IMR-90 (cell line): ENCODE measurements at regions not wholly inside any gene's neighbourhood (a gene's known extent, or its start where the extent isn't known, plus 50 kb on each side); places are given as distances from the start of the nearest gene placed in this dataset.

Experiments used
- BHLHE40 ChIP-seq: fragments of 150-350 bp; IDR thresholded peaks from 2 replicates; pipeline ENCODE4 v1.6.1; 2016; ENCODE audit warnings: mild to moderate bottlenecking, low read depth, low read length
- CEBPB ChIP-seq: IDR thresholded peaks from 2 replicates; pipeline ENCODE4 v1.6.1; 2012; ENCODE audit warnings: low read depth, low read length, improper control_type of control experiment
- FOS ChIP-seq: fragments of 150-350 bp; IDR thresholded peaks from 2 replicates; pipeline ENCODE4 v1.6.1; 2016; ENCODE audit warnings: low read depth, low read length
- MAFK ChIP-seq: IDR thresholded peaks from 2 replicates; pipeline ENCODE4 v1.6.1; 2012; ENCODE audit warnings: low read depth, low read length, improper control_type of control experiment
- MXI1 ChIP-seq: IDR thresholded peaks from 2 replicates; pipeline ENCODE4 v1.6.1; 2012; ENCODE audit warnings: low read depth, mild to moderate bottlenecking, low read length, moderate library complexity, borderline replicate concordance
- POLR2A ChIP-seq: IDR thresholded peaks from 2 replicates; pipeline ENCODE4 v1.6.1; 2012; ENCODE audit warnings: mild to moderate bottlenecking, low read depth, low read length
- RAD21 ChIP-seq: IDR thresholded peaks from 2 replicates; pipeline ENCODE4 v1.6.1; 2012; ENCODE audit warnings: low read length, improper control_type of control experiment
- RCOR1 ChIP-seq: IDR thresholded peaks from 2 replicates; pipeline ENCODE4 v1.6.1; 2012; ENCODE audit warnings: mild to moderate bottlenecking, low read length, improper control_type of control experiment; ENCODE audit not compliant: insufficient replicate concordance
- SMC3 ChIP-seq: fragments of 150-350 bp; IDR thresholded peaks from 2 replicates; pipeline ENCODE4 v1.6.1; 2016; ENCODE audit warnings: low read depth, mild to moderate bottlenecking, antibody characterized with exemption, low read length, moderate library complexity
- USF2 ChIP-seq: fragments of 150-350 bp; IDR thresholded peaks from 2 replicates; pipeline ENCODE4 v1.6.1; 2017; ENCODE audit warnings: mild to moderate bottlenecking, antibody characterized with exemption, low read length, low read depth
- TF ChIP-seq, protein P1 (sequence below): conservative IDR thresholded peaks from 2 replicates; pipeline ENCODE4 v1.5.1; 2012; ENCODE audit warnings: mild to moderate bottlenecking, low read depth, low read length, improper control_type of control experiment

DNA sequence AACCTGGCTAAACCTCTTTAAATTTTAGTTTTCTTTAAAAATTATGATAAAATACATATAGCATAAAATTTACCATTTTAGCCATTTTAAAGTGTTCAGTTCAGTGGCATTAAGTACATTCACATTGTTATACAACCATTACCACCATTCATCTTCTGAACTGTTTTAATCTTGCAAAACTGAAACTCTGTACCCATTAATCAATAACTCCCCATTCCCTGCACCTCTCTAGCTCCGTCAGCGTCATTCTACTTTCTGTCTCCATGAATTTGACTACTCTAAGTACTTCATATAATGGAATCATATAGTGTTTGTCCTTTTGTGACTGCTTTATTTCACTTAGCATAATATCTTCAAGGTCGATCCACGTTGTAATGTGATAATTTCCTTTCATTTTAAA lies 75.8 kb upstream of the DDHD1 start:
- TF ChIP-seq, protein P1, sequence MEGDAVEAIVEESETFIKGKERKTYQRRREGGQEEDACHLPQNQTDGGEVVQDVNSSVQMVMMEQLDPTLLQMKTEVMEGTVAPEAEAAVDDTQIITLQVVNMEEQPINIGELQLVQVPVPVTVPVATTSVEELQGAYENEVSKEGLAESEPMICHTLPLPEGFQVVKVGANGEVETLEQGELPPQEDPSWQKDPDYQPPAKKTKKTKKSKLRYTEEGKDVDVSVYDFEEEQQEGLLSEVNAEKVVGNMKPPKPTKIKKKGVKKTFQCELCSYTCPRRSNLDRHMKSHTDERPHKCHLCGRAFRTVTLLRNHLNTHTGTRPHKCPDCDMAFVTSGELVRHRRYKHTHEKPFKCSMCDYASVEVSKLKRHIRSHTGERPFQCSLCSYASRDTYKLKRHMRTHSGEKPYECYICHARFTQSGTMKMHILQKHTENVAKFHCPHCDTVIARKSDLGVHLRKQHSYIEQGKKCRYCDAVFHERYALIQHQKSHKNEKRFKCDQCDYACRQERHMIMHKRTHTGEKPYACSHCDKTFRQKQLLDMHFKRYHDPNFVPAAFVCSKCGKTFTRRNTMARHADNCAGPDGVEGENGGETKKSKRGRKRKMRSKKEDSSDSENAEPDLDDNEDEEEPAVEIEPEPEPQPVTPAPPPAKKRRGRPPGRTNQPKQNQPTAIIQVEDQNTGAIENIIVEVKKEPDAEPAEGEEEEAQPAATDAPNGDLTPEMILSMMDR: no peak
- TF ChIP-seq CEBPB (no peak), POLR2A (no peak), USF2 (no peak), MXI1 (no peak), FOS (no peak), BHLHE40 (no peak), RCOR1 (no peak), MAFK (no peak), SMC3 (no peak), RAD21 (no peak)
